ENCODE measurements at regions not wholly inside any gene's neighbourhood (a gene's known extent, or its start where the extent isn't known, plus 50 kb on each side); places are given as distances from the start of the nearest gene placed in this dataset.

GRCh38 chr2:221001381-221001801 lies 570.7 kb downstream of the EPHA4 start:
- no peak for TF ChIP-seq CTCF (IDR thresholded peaks at IDR 0.05)
- no peak for TF ChIP-seq POLR2A (IDR thresholded peaks at IDR 0.05)
